IPS-NIHi7 (cell line): ENCODE measurements at regions not wholly inside any gene's neighbourhood (a gene's known extent, or its start where the extent isn't known, plus 50 kb on each side); places are given as distances from the start of the nearest gene placed in this dataset.

Source experiments
- DNase-seq: peaks from one replicate; pipeline ENCODE4 v3.0.0; 2012; ENCODE audit warnings: mixed read lengths; ENCODE audit errors: extremely low spot score

GRCh38 chr2:120898496-120898895, 162.8 kb downstream of the GLI2 start:
- DNase-seq: no peak

GRCh38 chr2:120898961-120899750, 163.5 kb downstream of the GLI2 start:
- DNase-seq: no peak

GRCh38 chr2:120899771-120900170, 164.1 kb downstream of the GLI2 start:
- DNase-seq: no peak

GRCh38 chr2:120901201-120901600, 165.5 kb downstream of the GLI2 start:
- no peak for DNase-seq

- no peak for DNase-seq
Observed at GRCh38 chr2:120902592-120902991, 166.9 kb downstream of the GLI2 start.

GRCh38 chr2:120904379-120904778, 168.7 kb downstream of the GLI2 start:
- no peak for DNase-seq

- no peak for DNase-seq
Observed at GRCh38 chr2:120904830-120905234, 169.2 kb downstream of the GLI2 start.

GRCh38 chr2:120905298-120905697, 169.6 kb downstream of the GLI2 start:
- DNase-seq: no peak

- no peak for DNase-seq
Observed at GRCh38 chr2:120905824-120906571, 170.3 kb downstream of the GLI2 start.

- no peak for DNase-seq
Observed at GRCh38 chr2:120906914-120907313, 171.2 kb downstream of the GLI2 start.

GRCh38 chr2:120907822-120908221, 172.2 kb downstream of the GLI2 start:
- DNase-seq: no peak

- DNase-seq: no peak
Observed at GRCh38 chr2:120908314-120908975, 172.8 kb downstream of the GLI2 start.

- DNase-seq: no peak
Observed at GRCh38 chr2:120909102-120909501, 173.4 kb downstream of the GLI2 start.

GRCh38 chr2:120910164-120910563, 174.5 kb downstream of the GLI2 start:
- no peak for DNase-seq

GRCh38 chr2:120910956-120911951, 175.6 kb downstream of the GLI2 start:
- peak; percentile 64 for DNase-seq

GRCh38 chr2:120912101-120912985, 176.7 kb downstream of the GLI2 start:
- DNase-seq: no peak

- no peak for DNase-seq
Observed at GRCh38 chr2:120913972-120914838, 178.5 kb downstream of the GLI2 start.

- DNase-seq: peak; percentile 62
Observed at GRCh38 chr2:120914839-120915521, 179.3 kb downstream of the GLI2 start.

- DNase-seq: no peak
Observed at GRCh38 chr2:120915670-120916069, 180.0 kb downstream of the GLI2 start.
